PC-9 (cell line): ENCODE measurements at regions not wholly inside any gene's neighbourhood (a gene's known extent, or its start where the extent isn't known, plus 50 kb on each side); places are given as distances from the start of the nearest gene placed in this dataset.

ENCODE experiments used
- BruUV-seq: library from RNA; stranded (reverse); fragments of 400-500 nt; replicated peaks from 2 replicates; lab custom pipeline; 2021; lab: Mats Ljungman, UMichigan
- CTCF ChIA-PET: fragments of 300-600 bp; sonication (Branson Sonifier 250); formaldehyde crosslinking; loops from one replicate; lab custom pipeline; 2022; ENCODE audit warnings: antibody characterized with exemption; lab: Charles Lee
- POLR2A ChIA-PET: fragments of 300-600 bp; sonication (Branson Sonifier 250); formaldehyde crosslinking; loops from one replicate; lab custom pipeline; 2022; ENCODE audit warnings: antibody characterized with exemption; ENCODE audit not compliant: unreplicated experiment; lab: Charles Lee
- DNase-seq, 2 experiments: peaks; one replicate each; pipeline versions ENCODE4 v3.0.0 to v3.0.0-alpha.2; 2015 to 2022; ENCODE audit warnings: mixed read lengths in 1 of 2
- H2AFZ ChIP-seq: fragments of 200-600 bp; sonication (generic); 2 replicates; pipeline ENCODE4 v1.8.1; 2017; ENCODE audit warnings: antibody characterized with exemption
- H3F3A ChIP-seq: fragments of 200-600 bp; sonication (generic); 2 replicates; pipeline ENCODE4 v1.8.1; 2017; ENCODE audit warnings: antibody characterized with exemption, mild to moderate bottlenecking, low read depth; ENCODE audit not compliant: insufficient read depth
- H3K27ac ChIP-seq: fragments of 200-600 bp; sonication (generic); 2 replicates; pipeline ENCODE4 v1.6.1; 2016; ENCODE audit warnings: mixed run types
- H3K27me3 ChIP-seq: fragments of 200-600 bp; sonication (generic); 2 replicates; pipeline ENCODE4 v1.6.1; 2016; ENCODE audit warnings: low read depth, mixed run types; ENCODE audit not compliant: insufficient read depth
- H3K36me3 ChIP-seq: fragments of 200-600 bp; sonication (generic); 2 replicates; pipeline ENCODE4 v1.6.1; 2016; ENCODE audit warnings: low read depth, mixed run types
- H3K4me1 ChIP-seq: fragments of 200-600 bp; sonication (generic); replicated peaks from 2 replicates; pipeline ENCODE4 v1.6.1; 2016; ENCODE audit warnings: mixed run types; ENCODE audit not compliant: insufficient read depth
- H3K4me2 ChIP-seq: fragments of 200-600 bp; sonication (generic); 2 replicates; pipeline ENCODE4 v1.6.1; 2017; ENCODE audit warnings: mixed run types
- H3K4me3 ChIP-seq: fragments of 200-600 bp; sonication (generic); 2 replicates; pipeline ENCODE4 v1.6.1; 2016; ENCODE audit warnings: mixed run types
- H3K79me2 ChIP-seq: fragments of 200-600 bp; sonication (generic); 2 replicates; pipeline ENCODE4 v1.6.1; 2017; ENCODE audit warnings: low read depth, mixed run types
- H3K9me2 ChIP-seq: fragments of 200-600 bp; sonication (generic); 2 replicates; pipeline ENCODE4 v1.8.1; 2017; ENCODE audit warnings: mild to moderate bottlenecking; ENCODE audit not compliant: insufficient read depth
- H3K9me3 ChIP-seq: fragments of 200-600 bp; sonication (generic); 2 replicates; pipeline ENCODE4 v1.8.1; 2016; ENCODE audit warnings: low read depth; ENCODE audit not compliant: insufficient read depth
- H4K20me1 ChIP-seq: fragments of 200-600 bp; sonication (generic); 2 replicates; pipeline ENCODE4 v1.8.1; 2017; ENCODE audit not compliant: insufficient read depth
- EZH2 ChIP-seq: fragments of 200-600 bp; sonication (generic); IDR thresholded peaks from 2 replicates; pipeline ENCODE4 v1.8.0; 2017; ENCODE audit warnings: antibody characterized with exemption, low read depth
- intact Hi-C: fragments of 100-400 bp; cut with micrococcal nuclease; formaldehyde crosslinking; loops from one replicate; pipeline ENCODE4 v1.10.0; 2022; ENCODE audit not compliant: unreplicated experiment
- TF ChIP-seq, protein P1 (sequence below): fragments of 200-600 bp; sonication (generic); conservative IDR thresholded peaks from 2 replicates; pipeline ENCODE4 v1.6.1; 2017; ENCODE audit warnings: mixed run types, antibody characterized with exemption, mild to moderate bottlenecking, moderate library complexity

DNA sequence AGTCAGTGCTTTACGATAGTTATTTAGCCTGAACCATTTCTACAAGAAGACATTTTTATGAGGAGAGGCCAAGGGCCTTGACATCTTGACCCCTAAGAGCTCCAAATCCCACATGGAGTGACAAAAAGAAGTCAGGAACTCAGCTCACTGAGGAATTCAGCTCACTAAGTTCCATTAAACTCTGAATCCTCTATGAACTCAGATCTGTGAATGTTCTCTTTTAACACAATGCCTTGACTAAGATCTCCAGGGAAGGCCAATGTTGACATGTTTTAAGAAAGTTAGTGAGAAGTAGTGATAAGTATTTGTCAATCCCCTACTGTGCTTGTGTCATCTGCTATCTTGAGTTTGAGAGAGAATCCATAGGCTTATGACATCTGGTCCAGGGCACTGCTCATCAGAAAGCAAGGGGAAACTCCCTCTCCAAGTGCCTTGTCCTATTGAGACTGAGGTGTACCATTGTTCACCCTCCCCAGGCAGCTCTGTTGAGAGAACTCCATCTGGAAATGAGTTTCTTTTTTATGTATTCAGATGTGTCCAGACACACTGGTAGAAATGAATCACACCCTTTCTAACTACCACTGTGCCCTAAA is 68.7 kb upstream of the PCDH19 start:
- no peak overlapping the region for H2AFZ ChIP-seq
- BruUV-seq, result no TSS peak
- no peaks in the 10 kb centered on the region for H3K36me3 ChIP-seq
- no peaks in the 10 kb centered on the region for H3K9me2 ChIP-seq
- no peaks in the 10 kb centered on the region for H3F3A ChIP-seq
- H3K79me2 ChIP-seq, result no peaks in the 10 kb centered on the region
- no peaks in the 10 kb centered on the region for H3K9me3 ChIP-seq
- CTCF ChIA-PET, result no interaction called here
- H4K20me1 ChIP-seq, result no peaks in the 10 kb centered on the region
- H3K4me1 ChIP-seq, result no peaks in the 10 kb centered on the region
- H3K4me3 ChIP-seq, result no peak overlapping the region
- no peak for DNase-seq
- POLR2A ChIA-PET, result no interaction called here
- no peak overlapping the region for H3K27ac ChIP-seq
- no peaks in the 10 kb centered on the region for H3K27me3 ChIP-seq
- TF ChIP-seq, protein P1, sequence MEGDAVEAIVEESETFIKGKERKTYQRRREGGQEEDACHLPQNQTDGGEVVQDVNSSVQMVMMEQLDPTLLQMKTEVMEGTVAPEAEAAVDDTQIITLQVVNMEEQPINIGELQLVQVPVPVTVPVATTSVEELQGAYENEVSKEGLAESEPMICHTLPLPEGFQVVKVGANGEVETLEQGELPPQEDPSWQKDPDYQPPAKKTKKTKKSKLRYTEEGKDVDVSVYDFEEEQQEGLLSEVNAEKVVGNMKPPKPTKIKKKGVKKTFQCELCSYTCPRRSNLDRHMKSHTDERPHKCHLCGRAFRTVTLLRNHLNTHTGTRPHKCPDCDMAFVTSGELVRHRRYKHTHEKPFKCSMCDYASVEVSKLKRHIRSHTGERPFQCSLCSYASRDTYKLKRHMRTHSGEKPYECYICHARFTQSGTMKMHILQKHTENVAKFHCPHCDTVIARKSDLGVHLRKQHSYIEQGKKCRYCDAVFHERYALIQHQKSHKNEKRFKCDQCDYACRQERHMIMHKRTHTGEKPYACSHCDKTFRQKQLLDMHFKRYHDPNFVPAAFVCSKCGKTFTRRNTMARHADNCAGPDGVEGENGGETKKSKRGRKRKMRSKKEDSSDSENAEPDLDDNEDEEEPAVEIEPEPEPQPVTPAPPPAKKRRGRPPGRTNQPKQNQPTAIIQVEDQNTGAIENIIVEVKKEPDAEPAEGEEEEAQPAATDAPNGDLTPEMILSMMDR, result no peak
- no peak for TF ChIP-seq EZH2
- intact Hi-C loops, result no loop called here
- no peak overlapping the region for H3K4me2 ChIP-seq

GRCh38 chrX:100477958-100478357 is 67.9 kb upstream of the PCDH19 start:
- ChIA-PET CTCF (no interaction called here), POLR2A (no interaction called here)
- TF ChIP-seq, protein P1, result no peak
- TF ChIP-seq EZH2, result no peak
- intact Hi-C loops, result no loop called here
- no peaks in the 10 kb centered on the region for H3K36me3 ChIP-seq
- H3K4me1 ChIP-seq, result no peaks in the 10 kb centered on the region
- H3K79me2 ChIP-seq, result no peaks in the 10 kb centered on the region
- no peak overlapping the region for H3K4me2 ChIP-seq
- H2AFZ ChIP-seq, result no peak overlapping the region
- no peaks in the 10 kb centered on the region for H3K27me3 ChIP-seq
- no peak for DNase-seq
- no TSS peak for BruUV-seq
- H3F3A ChIP-seq, result no peaks in the 10 kb centered on the region
- no peaks in the 10 kb centered on the region for H3K9me2 ChIP-seq
- H3K9me3 ChIP-seq, result no peaks in the 10 kb centered on the region
- H3K4me3 ChIP-seq, result no peak overlapping the region
- no peak overlapping the region for H3K27ac ChIP-seq
- H4K20me1 ChIP-seq, result no peaks in the 10 kb centered on the region

DNA sequence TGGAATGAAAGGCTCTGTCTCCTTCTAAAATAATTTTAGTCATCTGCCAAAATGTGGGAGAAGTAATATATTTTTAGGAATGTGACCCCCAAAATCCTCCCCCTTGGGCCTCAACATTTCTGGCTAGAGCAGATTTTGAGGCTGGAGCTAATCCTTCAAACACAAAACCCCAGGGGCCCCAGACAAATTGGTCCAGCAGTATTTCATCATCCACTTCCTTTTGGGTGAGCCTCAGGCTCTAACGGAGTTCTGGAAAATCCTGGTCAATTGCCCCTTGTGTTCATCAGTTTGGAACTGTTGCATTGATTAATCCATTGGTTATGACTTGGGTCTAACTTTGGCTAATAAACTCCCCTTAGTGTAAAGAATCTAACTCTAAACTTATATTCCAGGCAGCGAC is 67.4 kb upstream of the PCDH19 start:
- ChIA-PET CTCF (no interaction called here), POLR2A (no interaction called here)
- Histone ChIP-seq H3F3A (no peaks in the 10 kb centered on the region), H3K27ac (no peak overlapping the region), H3K4me3 (no peak overlapping the region), H3K27me3 (no peaks in the 10 kb centered on the region), H3K36me3 (no peaks in the 10 kb centered on the region), H3K79me2 (no peaks in the 10 kb centered on the region), H3K9me2 (no peaks in the 10 kb centered on the region), H3K9me3 (no peaks in the 10 kb centered on the region), H4K20me1 (no peaks in the 10 kb centered on the region), H3K4me1 (no peaks in the 10 kb centered on the region), H2AFZ (no peak overlapping the region), H3K4me2 (no peak overlapping the region)
- DNase-seq, result no peak
- intact Hi-C loops, result no loop called here
- TF ChIP-seq, protein P1, result no peak
- TF ChIP-seq EZH2, result no peak
- BruUV-seq, result no TSS peak
